IMR-90 (cell line): ENCODE measurements at regions not wholly inside any gene's neighbourhood (a gene's known extent, or its start where the extent isn't known, plus 50 kb on each side); places are given as distances from the start of the nearest gene placed in this dataset.

Experiments used
- ATAC-seq: fragments of 200-7000 bp; cut with Tn5 transposase; 2 replicates; pipeline ENCODE4 v1.9.1; 2020; ENCODE audit warnings: low read depth, mild to moderate bottlenecking, moderate library complexity
- BruUV-seq: library from RNA; stranded (reverse); fragments of 400-500 nt; replicated peaks from 2 replicates; lab custom pipeline; 2021; lab: Mats Ljungman, UMichigan
- CTCF ChIA-PET: fragments of 300-600 bp; formaldehyde crosslinking; extraction: SDS; loops from one replicate; lab custom pipeline; 2021; ENCODE audit warnings: antibody characterized with exemption; lab: Yijun Ruan, JAX
- POLR2A ChIA-PET: fragments of 300-600 bp; sonication (Branson Sonifier 250); formaldehyde crosslinking; loops from one replicate; lab custom pipeline; 2022; ENCODE audit warnings: antibody characterized with exemption; ENCODE audit not compliant: unreplicated experiment; lab: Charles Lee
- DNase-seq: peaks from one replicate; pipeline ENCODE4 v3.0.0; 2013
- H2AFZ ChIP-seq: replicated peaks from 2 replicates; pipeline ENCODE3; 2013; ENCODE audit warnings: low read length, mild to moderate bottlenecking; ENCODE audit not compliant: poor library complexity
- H2AK5ac ChIP-seq: 2 replicates; pipeline ENCODE4 v1.6.1; 2013; ENCODE audit warnings: low read depth, low read length, inconsistent platforms
- H2AK9ac ChIP-seq: replicated peaks from 2 replicates; pipeline ENCODE3; 2013; ENCODE audit warnings: mild to moderate bottlenecking, low read depth, low read length, moderate library complexity; ENCODE audit not compliant: poor library complexity
- H2BK120ac ChIP-seq: 2 replicates; pipeline ENCODE4 v1.6.1; 2013; ENCODE audit warnings: low read depth, low read length, inconsistent platforms
- H2BK15ac ChIP-seq: 3 replicates; pipeline ENCODE4 v1.6.1; 2013; ENCODE audit warnings: low read depth, low read length, inconsistent platforms
- H2BK20ac ChIP-seq: 2 replicates; pipeline ENCODE4 v1.6.1; 2013; ENCODE audit warnings: low read depth, mild to moderate bottlenecking, inconsistent platforms, low read length, moderate library complexity
- H2BK5ac ChIP-seq: 2 replicates; pipeline ENCODE4 v1.6.1; 2013; ENCODE audit warnings: mild to moderate bottlenecking, low read depth, low read length, inconsistent platforms; ENCODE audit not compliant: poor library complexity, severe bottlenecking
- H3K14ac ChIP-seq: replicated peaks from 2 replicates; pipeline ENCODE4 v1.6.1; 2013; ENCODE audit warnings: low read depth, low read length, inconsistent platforms
- H3K18ac ChIP-seq: 2 replicates; pipeline ENCODE4 v1.6.1; 2013; ENCODE audit warnings: low read depth, low read length, control low read depth
- H3K23ac ChIP-seq: 2 replicates; pipeline ENCODE4 v1.6.1; 2013; ENCODE audit warnings: low read depth, low read length, inconsistent platforms
- H3K27ac ChIP-seq: 2 replicates; pipeline ENCODE4 v1.5.1; 2013; ENCODE audit warnings: mild to moderate bottlenecking, control low read depth, low read length; ENCODE audit not compliant: insufficient read depth
- H3K27me3 ChIP-seq: 2 replicates; pipeline ENCODE4 v1.6.1; 2013; ENCODE audit warnings: low read length; ENCODE audit not compliant: control insufficient read depth, insufficient read depth
- H3K36me3 ChIP-seq: 2 replicates; pipeline ENCODE4 v1.6.1; 2013; ENCODE audit warnings: low read length, mixed read lengths; ENCODE audit not compliant: control insufficient read depth, insufficient read depth
- H3K4ac ChIP-seq: 2 replicates; pipeline ENCODE4 v1.6.1; 2013; ENCODE audit warnings: low read depth, low read length, inconsistent platforms
- H3K4me1 ChIP-seq: 2 replicates; pipeline ENCODE4 v1.6.1; 2013; ENCODE audit warnings: low read length, mixed read lengths; ENCODE audit not compliant: control insufficient read depth, insufficient read depth
- H3K4me2 ChIP-seq: 2 replicates; pipeline ENCODE4 v1.6.1; 2013; ENCODE audit warnings: low read depth, mild to moderate bottlenecking, control low read depth, low read length, moderate library complexity
- H3K4me3 ChIP-seq: 2 replicates; pipeline ENCODE4 v1.5.1; 2013; ENCODE audit warnings: low read depth, mild to moderate bottlenecking, control low read depth, low read length, moderate library complexity; ENCODE audit not compliant: insufficient read depth
- H3K56ac ChIP-seq: 2 replicates; pipeline ENCODE4 v1.6.1; 2013; ENCODE audit warnings: low read length, inconsistent platforms; ENCODE audit not compliant: insufficient read depth; ENCODE audit errors: extremely low read depth
- H3K79me1 ChIP-seq, 2 experiments: 2 replicates each; pipeline ENCODE4 v1.6.1; 2013; ENCODE audit warnings: low read length in 2 of 2, inconsistent platforms in 1 of 2, low read depth in 1 of 2
- H3K9ac ChIP-seq: 2 replicates; pipeline ENCODE4 v1.6.1; 2013; ENCODE audit warnings: low read depth, low read length, control low read depth
- H3K9me1 ChIP-seq: 2 replicates; pipeline ENCODE4 v1.6.1; 2013; ENCODE audit warnings: low read length, inconsistent platforms; ENCODE audit not compliant: insufficient read depth
- H3K9me3 ChIP-seq: 2 replicates; pipeline ENCODE4 v1.6.1; 2013; ENCODE audit warnings: low read length; ENCODE audit not compliant: control insufficient read depth, insufficient read depth
- H4K20me1 ChIP-seq: 2 replicates; pipeline ENCODE4 v1.6.1; 2013; ENCODE audit warnings: low read length, inconsistent platforms; ENCODE audit not compliant: insufficient read depth
- H4K5ac ChIP-seq: 2 replicates; pipeline ENCODE4 v1.6.1; 2013; ENCODE audit warnings: mild to moderate bottlenecking, low read depth, low read length, control low read depth
- H4K8ac ChIP-seq, 2 experiments: 2 replicates each; pipeline ENCODE4 v1.6.1; 2013; ENCODE audit warnings: low read depth in 2 of 2, low read length in 2 of 2, control low read depth in 1 of 2, inconsistent platforms in 1 of 2
- H4K91ac ChIP-seq: 2 replicates; pipeline ENCODE4 v1.6.1; 2013; ENCODE audit warnings: low read depth, low read length, inconsistent platforms; ENCODE audit not compliant: insufficient read depth
- BHLHE40 ChIP-seq: fragments of 150-350 bp; IDR thresholded peaks from 2 replicates; pipeline ENCODE4 v1.6.1; 2016; ENCODE audit warnings: mild to moderate bottlenecking, low read depth, low read length
- CEBPB ChIP-seq: IDR thresholded peaks from 2 replicates; pipeline ENCODE4 v1.6.1; 2012; ENCODE audit warnings: low read depth, low read length, improper control_type of control experiment
- CHD1 ChIP-seq: IDR thresholded peaks from 2 replicates; pipeline ENCODE4 v1.6.1; 2012; ENCODE audit warnings: low read depth, low read length, improper control_type of control experiment
- FOS ChIP-seq: fragments of 150-350 bp; IDR thresholded peaks from 2 replicates; pipeline ENCODE4 v1.6.1; 2016; ENCODE audit warnings: low read depth, low read length
- MAFK ChIP-seq: IDR thresholded peaks from 2 replicates; pipeline ENCODE4 v1.6.1; 2012; ENCODE audit warnings: low read depth, low read length, improper control_type of control experiment
- MAZ ChIP-seq: IDR thresholded peaks from 2 replicates; pipeline ENCODE4 v1.6.1; 2012; ENCODE audit warnings: low read depth, mild to moderate bottlenecking, low read length, improper control_type of control experiment, moderate library complexity, borderline replicate concordance
- MXI1 ChIP-seq: IDR thresholded peaks from 2 replicates; pipeline ENCODE4 v1.6.1; 2012; ENCODE audit warnings: low read depth, mild to moderate bottlenecking, low read length, moderate library complexity, borderline replicate concordance
- NFE2L2 ChIP-seq: fragments of 150-350 bp; IDR thresholded peaks from 2 replicates; pipeline ENCODE4 v1.6.1; 2016; ENCODE audit warnings: low read depth, mild to moderate bottlenecking, low read length
- POLR2A ChIP-seq: IDR thresholded peaks from 2 replicates; pipeline ENCODE4 v1.6.1; 2012; ENCODE audit warnings: mild to moderate bottlenecking, low read depth, low read length
- RAD21 ChIP-seq: IDR thresholded peaks from 2 replicates; pipeline ENCODE4 v1.6.1; 2012; ENCODE audit warnings: low read length, improper control_type of control experiment
- RCOR1 ChIP-seq: IDR thresholded peaks from 2 replicates; pipeline ENCODE4 v1.6.1; 2012; ENCODE audit warnings: mild to moderate bottlenecking, low read length, improper control_type of control experiment; ENCODE audit not compliant: insufficient replicate concordance
- RFX5 ChIP-seq: IDR thresholded peaks from 2 replicates; pipeline ENCODE4 v1.8.0; 2012; ENCODE audit warnings: low read depth, mild to moderate bottlenecking, low read length, moderate library complexity
- SMC3 ChIP-seq: fragments of 150-350 bp; IDR thresholded peaks from 2 replicates; pipeline ENCODE4 v1.6.1; 2016; ENCODE audit warnings: low read depth, mild to moderate bottlenecking, antibody characterized with exemption, low read length, moderate library complexity
- WGBS, 2 experiments: methylation state at CpG; one replicate each; pipeline versions ENCODE4 v1.1.5 to v1.1.7; 2013; ENCODE audit warnings: missing lambda C conversion rate in 2 of 2; ENCODE audit not compliant: insufficient read length in 1 of 2; ENCODE audit errors: extremely low coverage in 2 of 2; 5-methylcytosine and 5-hydroxymethylcytosine counted together
- dilution Hi-C: fragments of 300-500 bp; cut with HindIII; formaldehyde crosslinking; loops from one replicate; pipeline ENCODE4 v1.14.3; 2018; ENCODE audit warnings: low sequenced_read_pairs; ENCODE audit not compliant: unreplicated experiment
- in situ Hi-C: fragments of 300-500 bp; cut with MboI; formaldehyde crosslinking; loops from 3 replicates; pipeline ENCODE4 v1.14.3; 2019; ENCODE audit warnings: low sequenced_read_pairs, inconsistent platforms, mixed read lengths
- intact Hi-C: fragments of 100-400 bp; cut with micrococcal nuclease; formaldehyde crosslinking; loops from 2 replicates; pipeline ENCODE4 v1.10.0; 2022
- TF ChIP-seq, protein P1 (sequence below): fragments of 150-350 bp; IDR thresholded peaks from 2 replicates; pipeline ENCODE4 v1.6.1; 2017; ENCODE audit warnings: mild to moderate bottlenecking, antibody characterized with exemption, low read length, low read depth
- TF ChIP-seq, protein P2 (sequence below): fragments of 150-350 bp; IDR thresholded peaks from 2 replicates; pipeline ENCODE4 v1.6.1; 2016; ENCODE audit warnings: low read depth, mild to moderate bottlenecking, low read length, moderate library complexity, borderline replicate concordance
- TF ChIP-seq, protein P3 (sequence below): conservative IDR thresholded peaks from 2 replicates; pipeline ENCODE4 v1.5.1; 2012; ENCODE audit warnings: mild to moderate bottlenecking, low read depth, low read length, improper control_type of control experiment

DNA sequence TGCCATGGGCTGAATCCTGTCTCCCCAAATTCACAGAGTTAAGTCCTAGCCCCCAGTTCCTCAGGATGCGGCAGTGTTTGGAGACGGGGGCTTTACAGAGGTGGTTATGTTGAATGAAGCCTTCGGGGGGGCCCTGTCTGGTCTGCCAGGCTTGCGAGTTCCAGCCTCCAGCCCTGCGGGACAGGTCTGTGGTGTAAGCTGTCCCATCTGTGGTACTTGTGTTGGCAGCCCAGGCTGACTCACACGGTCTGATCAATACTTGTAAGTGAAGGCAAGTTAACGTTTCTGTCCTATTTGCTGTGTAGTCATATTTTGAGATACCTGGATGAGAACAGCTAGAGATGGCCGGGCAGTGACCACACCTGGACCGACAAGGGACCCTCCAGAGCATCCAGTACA is 51.8 kb upstream of the GPR31 start:
- no peaks in the 10 kb centered on the region for H3K9me1 ChIP-seq
- no peak overlapping the region for H2BK5ac ChIP-seq
- H4K20me1 ChIP-seq = no peaks in the 10 kb centered on the region
- H2BK15ac ChIP-seq = no peak overlapping the region
- in situ Hi-C loops (loop anchor here (25.0 kb wide), 1 partner anchor 678 kb away; no protein-coding TSS in a partner anchor), intact Hi-C loops (no loop called here), dilution Hi-C loops (no loop called here)
- ATAC-seq = no peak
- POLR2A ChIA-PET = no interaction called here
- no peak overlapping the region for H2AFZ ChIP-seq
- H4K91ac ChIP-seq = no peak overlapping the region
- H3K9ac ChIP-seq = no peak overlapping the region
- H3K4me3 ChIP-seq = no peak overlapping the region
- H3K56ac ChIP-seq = no peak overlapping the region
- H3K4me1 ChIP-seq = no peaks in the 10 kb centered on the region
- no peak overlapping the region for H4K8ac ChIP-seq
- H3K14ac ChIP-seq = no peak overlapping the region
- no TSS peak for BruUV-seq
- no peak overlapping the region for H3K18ac ChIP-seq
- TF ChIP-seq RFX5 (no peak), BHLHE40 (no peak), CEBPB (no peak), POLR2A (no peak), FOS (no peak), MAFK (no peak), NFE2L2 (no peak), MAZ (no peak), RAD21 (no peak), CHD1 (no peak), SMC3 (no peak), MXI1 (no peak), RCOR1 (no peak)
- TF ChIP-seq, protein P1, sequence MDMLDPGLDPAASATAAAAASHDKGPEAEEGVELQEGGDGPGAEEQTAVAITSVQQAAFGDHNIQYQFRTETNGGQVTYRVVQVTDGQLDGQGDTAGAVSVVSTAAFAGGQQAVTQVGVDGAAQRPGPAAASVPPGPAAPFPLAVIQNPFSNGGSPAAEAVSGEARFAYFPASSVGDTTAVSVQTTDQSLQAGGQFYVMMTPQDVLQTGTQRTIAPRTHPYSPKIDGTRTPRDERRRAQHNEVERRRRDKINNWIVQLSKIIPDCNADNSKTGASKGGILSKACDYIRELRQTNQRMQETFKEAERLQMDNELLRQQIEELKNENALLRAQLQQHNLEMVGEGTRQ = no peak
- TF ChIP-seq, protein P2, sequence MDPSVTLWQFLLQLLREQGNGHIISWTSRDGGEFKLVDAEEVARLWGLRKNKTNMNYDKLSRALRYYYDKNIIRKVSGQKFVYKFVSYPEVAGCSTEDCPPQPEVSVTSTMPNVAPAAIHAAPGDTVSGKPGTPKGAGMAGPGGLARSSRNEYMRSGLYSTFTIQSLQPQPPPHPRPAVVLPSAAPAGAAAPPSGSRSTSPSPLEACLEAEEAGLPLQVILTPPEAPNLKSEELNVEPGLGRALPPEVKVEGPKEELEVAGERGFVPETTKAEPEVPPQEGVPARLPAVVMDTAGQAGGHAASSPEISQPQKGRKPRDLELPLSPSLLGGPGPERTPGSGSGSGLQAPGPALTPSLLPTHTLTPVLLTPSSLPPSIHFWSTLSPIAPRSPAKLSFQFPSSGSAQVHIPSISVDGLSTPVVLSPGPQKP = no peak
- TF ChIP-seq, protein P3, sequence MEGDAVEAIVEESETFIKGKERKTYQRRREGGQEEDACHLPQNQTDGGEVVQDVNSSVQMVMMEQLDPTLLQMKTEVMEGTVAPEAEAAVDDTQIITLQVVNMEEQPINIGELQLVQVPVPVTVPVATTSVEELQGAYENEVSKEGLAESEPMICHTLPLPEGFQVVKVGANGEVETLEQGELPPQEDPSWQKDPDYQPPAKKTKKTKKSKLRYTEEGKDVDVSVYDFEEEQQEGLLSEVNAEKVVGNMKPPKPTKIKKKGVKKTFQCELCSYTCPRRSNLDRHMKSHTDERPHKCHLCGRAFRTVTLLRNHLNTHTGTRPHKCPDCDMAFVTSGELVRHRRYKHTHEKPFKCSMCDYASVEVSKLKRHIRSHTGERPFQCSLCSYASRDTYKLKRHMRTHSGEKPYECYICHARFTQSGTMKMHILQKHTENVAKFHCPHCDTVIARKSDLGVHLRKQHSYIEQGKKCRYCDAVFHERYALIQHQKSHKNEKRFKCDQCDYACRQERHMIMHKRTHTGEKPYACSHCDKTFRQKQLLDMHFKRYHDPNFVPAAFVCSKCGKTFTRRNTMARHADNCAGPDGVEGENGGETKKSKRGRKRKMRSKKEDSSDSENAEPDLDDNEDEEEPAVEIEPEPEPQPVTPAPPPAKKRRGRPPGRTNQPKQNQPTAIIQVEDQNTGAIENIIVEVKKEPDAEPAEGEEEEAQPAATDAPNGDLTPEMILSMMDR = no peak
- H2BK20ac ChIP-seq = no peak overlapping the region
- peaks cover 29% of the 10 kb centered on the region for H3K9me3 ChIP-seq
- H4K5ac ChIP-seq = no peak overlapping the region
- no peak overlapping the region for H3K27ac ChIP-seq
- no peak overlapping the region for H2BK120ac ChIP-seq
- CTCF ChIA-PET = no interaction called here
- no peaks in the 10 kb centered on the region for H3K79me1 ChIP-seq
- 80% methylated on average over 2 of the region's 9 CpGs; no CpG with 5 or more reads in 1 of the 2 experiments for WGBS, 2 experiments
- no peaks in the 10 kb centered on the region for H3K36me3 ChIP-seq
- no peaks in the 10 kb centered on the region for H3K27me3 ChIP-seq
- H3K4ac ChIP-seq = no peak overlapping the region
- H3K23ac ChIP-seq = no peak overlapping the region
- H3K4me2 ChIP-seq = no peak overlapping the region
- H2AK5ac ChIP-seq = no peak overlapping the region
- no peak for DNase-seq
- no peak overlapping the region for H2AK9ac ChIP-seq
